ENCODE measurements at regions not wholly inside any gene's neighbourhood (a gene's known extent, or its start where the extent isn't known, plus 50 kb on each side); places are given as distances from the start of the nearest gene placed in this dataset.

GRCh38 chr17:79677646-79678045 is 53.1 kb upstream of the ENPP7 start (continued):
- TF ChIP-seq PRDM2 (tag by site-specific recombination; IDR thresholded peaks at IDR 0.05; ENCODE audit: borderline replicate concordance) (no peak), ZNF843 (tag by site-specific recombination; IDR thresholded peaks at IDR 0.05) (no peak), ZSCAN5A (tag by site-specific recombination; IDR thresholded peaks at IDR 0.05) (no peak), ZNF404 (tag by site-specific recombination; IDR thresholded peaks at IDR 0.05) (no peak)

GRCh38 chr17:79676796-79677195 is 53.9 kb upstream of the ENPP7 start:
- ChIA-PET POLR2A (no interaction called here), CTCF (no interaction called here)
- H3K4me3 ChIP-seq (ENCODE audit: low read depth, low read length): no peak overlapping the region
- H3K36me3 ChIP-seq (ENCODE audit: control insufficient read depth in 2 of 2, insufficient read depth in 1 of 2, low read length in 2 of 2): no peaks in the 10 kb centered on the region
- no peaks in the 10 kb centered on the region for H3K4me1 ChIP-seq (ENCODE audit: control insufficient read depth, insufficient read depth, low read length)
- TF ChIP-seq ZNF138 (tag by site-specific recombination; IDR thresholded peaks at IDR 0.05; ENCODE audit: borderline replicate concordance): no peak
- TF ChIP-seq ZNF48 (tag by site-specific recombination; IDR thresholded peaks at IDR 0.05): no peak
- no peak for TF ChIP-seq ZNF324 (tag by site-specific recombination; IDR thresholded peaks at IDR 0.05)
- TF ChIP-seq ZNF670 (tag by site-specific recombination; IDR thresholded peaks at IDR 0.05; ENCODE audit: low read depth): no peak
- H3K27ac ChIP-seq (ENCODE audit: extremely low read depth, low read depth, low read length): no peak overlapping the region
- H3K9me3 ChIP-seq (ENCODE audit: control insufficient read depth, insufficient read depth, low read depth, low read length): no peaks in the 10 kb centered on the region

GRCh38 chr17:79675413-79675725 is 55.4 kb upstream of the ENPP7 start:
- no peak overlapping the region for H3K4me3 ChIP-seq (ENCODE audit: low read depth, low read length)
- TF ChIP-seq PBX3 (CRISPR knock-in tag; IDR thresholded peaks at IDR 0.05): no peak
- no peak for TF ChIP-seq ZIC2 (tag by site-specific recombination; IDR thresholded peaks at IDR 0.05)
- TF ChIP-seq ZNF645 (tag by site-specific recombination; IDR thresholded peaks at IDR 0.05): no peak
- ChIA-PET CTCF (interaction anchor here (0.6 to 1.4 kb wide), 3 partner anchors 17 to 282 kb away, joined by 3 to 4 read pairs (median 3); no protein-coding TSS in a partner anchor), POLR2A (no interaction called here)
- no peaks in the 10 kb centered on the region for H3K9me3 ChIP-seq (ENCODE audit: control insufficient read depth, insufficient read depth, low read depth, low read length)
- H3K27ac ChIP-seq (ENCODE audit: extremely low read depth, low read depth, low read length): no peak overlapping the region
- H3K36me3 ChIP-seq (ENCODE audit: control insufficient read depth in 2 of 2, insufficient read depth in 1 of 2, low read length in 2 of 2): no peaks in the 10 kb centered on the region
- H3K4me1 ChIP-seq (ENCODE audit: control insufficient read depth, insufficient read depth, low read length): no peaks in the 10 kb centered on the region

Measured in HEK293 (cell line).